Neural cell (in vitro differentiated cells): ENCODE measurements at regions not wholly inside any gene's neighbourhood (a gene's known extent, or its start where the extent isn't known, plus 50 kb on each side); places are given as distances from the start of the nearest gene placed in this dataset.

ENCODE experiments used
- EP300 ChIP-seq: fragments of 450-650 bp; conservative IDR thresholded peaks from 2 replicates; pipeline ENCODE4 v1.6.1; 2014; ENCODE audit warnings: antibody characterized with exemption, mild to moderate bottlenecking, moderate library complexity; ENCODE audit not compliant: poor library complexity, severe bottlenecking
- POLR2AphosphoS5 ChIP-seq: IDR thresholded peaks from 2 replicates; pipeline ENCODE4 v1.6.1; 2012
- TAF1 ChIP-seq: IDR thresholded peaks from 2 replicates; pipeline ENCODE4 v1.6.1; 2012; ENCODE audit warnings: low read depth
- TF ChIP-seq, protein P1 (sequence below): fragments of 450-650 bp; IDR thresholded peaks from 2 replicates; pipeline ENCODE4 v1.5.1; 2014; ENCODE audit warnings: antibody characterized with exemption, mild to moderate bottlenecking, moderate library complexity; ENCODE audit not compliant: poor library complexity, severe bottlenecking

DNA sequence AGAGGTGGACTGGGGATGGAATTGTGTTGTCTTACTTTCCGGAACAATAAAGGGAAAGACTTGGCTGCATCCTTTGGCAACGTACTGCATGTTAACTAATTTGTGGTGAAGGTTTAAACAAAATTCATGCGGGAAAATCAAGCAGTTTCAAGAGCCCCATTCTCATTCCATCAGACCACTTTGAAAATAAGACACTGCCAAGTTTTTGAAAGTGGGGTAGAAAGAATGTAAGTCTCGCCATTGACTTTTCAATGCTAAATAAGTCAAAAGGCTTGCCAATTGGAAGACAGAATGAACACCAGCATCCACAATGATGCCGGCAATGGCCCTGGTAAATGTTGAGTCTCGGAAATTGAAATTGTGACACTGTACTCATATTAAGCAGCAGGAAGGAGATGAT lies 322.0 kb downstream of the RND3 start:
- TF ChIP-seq, protein P1, sequence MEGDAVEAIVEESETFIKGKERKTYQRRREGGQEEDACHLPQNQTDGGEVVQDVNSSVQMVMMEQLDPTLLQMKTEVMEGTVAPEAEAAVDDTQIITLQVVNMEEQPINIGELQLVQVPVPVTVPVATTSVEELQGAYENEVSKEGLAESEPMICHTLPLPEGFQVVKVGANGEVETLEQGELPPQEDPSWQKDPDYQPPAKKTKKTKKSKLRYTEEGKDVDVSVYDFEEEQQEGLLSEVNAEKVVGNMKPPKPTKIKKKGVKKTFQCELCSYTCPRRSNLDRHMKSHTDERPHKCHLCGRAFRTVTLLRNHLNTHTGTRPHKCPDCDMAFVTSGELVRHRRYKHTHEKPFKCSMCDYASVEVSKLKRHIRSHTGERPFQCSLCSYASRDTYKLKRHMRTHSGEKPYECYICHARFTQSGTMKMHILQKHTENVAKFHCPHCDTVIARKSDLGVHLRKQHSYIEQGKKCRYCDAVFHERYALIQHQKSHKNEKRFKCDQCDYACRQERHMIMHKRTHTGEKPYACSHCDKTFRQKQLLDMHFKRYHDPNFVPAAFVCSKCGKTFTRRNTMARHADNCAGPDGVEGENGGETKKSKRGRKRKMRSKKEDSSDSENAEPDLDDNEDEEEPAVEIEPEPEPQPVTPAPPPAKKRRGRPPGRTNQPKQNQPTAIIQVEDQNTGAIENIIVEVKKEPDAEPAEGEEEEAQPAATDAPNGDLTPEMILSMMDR = no peak
- TF ChIP-seq TAF1 (no peak), EP300 (no peak), POLR2AphosphoS5 (no peak)
